Smooth muscle cell (in vitro differentiated cells): ENCODE measurements at regions not wholly inside any gene's neighbourhood (a gene's known extent, or its start where the extent isn't known, plus 50 kb on each side); places are given as distances from the start of the nearest gene placed in this dataset.

Experiments
- DNase-seq: peaks from one replicate; lab custom pipeline; 2025; ENCODE audit not compliant: unreplicated experiment; lab: John Stamatoyannopoulos, UW
- H2AFZ ChIP-seq: fragments of 200-600 bp; sonication (generic); 2 replicates; pipeline ENCODE4 v1.6.0; 2016; ENCODE audit warnings: antibody characterized with exemption, low read depth, mild to moderate bottlenecking
- H3F3A ChIP-seq: fragments of 200-600 bp; sonication (generic); 2 replicates; pipeline ENCODE4 v1.6.0; 2017; ENCODE audit warnings: antibody characterized with exemption, low read depth
- H3K27ac ChIP-seq: fragments of 200-600 bp; sonication (generic); 2 replicates; pipeline ENCODE4 v1.5.1; 2016; ENCODE audit warnings: low read depth, mild to moderate bottlenecking
- H3K27me3 ChIP-seq: fragments of 200-600 bp; sonication (generic); 2 replicates; pipeline ENCODE4 v1.6.1; 2016; ENCODE audit warnings: low read depth, mild to moderate bottlenecking
- H3K36me3 ChIP-seq: fragments of 200-600 bp; sonication (generic); 2 replicates; pipeline ENCODE4 v1.5.1; 2016; ENCODE audit warnings: low read depth
- H3K4me1 ChIP-seq: fragments of 200-600 bp; sonication (generic); 2 replicates; pipeline ENCODE4 v1.5.1; 2016; ENCODE audit warnings: low read depth
- H3K4me2 ChIP-seq: fragments of 200-600 bp; sonication (generic); 2 replicates; pipeline ENCODE4 v1.6.0; 2016; ENCODE audit warnings: mild to moderate bottlenecking
- H3K4me3 ChIP-seq: fragments of 200-600 bp; sonication (generic); 2 replicates; pipeline ENCODE4 v1.5.1; 2016; ENCODE audit warnings: mild to moderate bottlenecking
- H3K79me2 ChIP-seq: fragments of 200-600 bp; sonication (generic); 2 replicates; pipeline ENCODE4 v1.6.0; 2016; ENCODE audit warnings: low read depth, mild to moderate bottlenecking
- H3K9ac ChIP-seq: fragments of 200-600 bp; sonication (generic); 2 replicates; pipeline ENCODE4 v1.6.0; 2016; ENCODE audit warnings: low read depth
- H3K9me3 ChIP-seq: fragments of 200-600 bp; sonication (generic); replicated peaks from 2 replicates; pipeline ENCODE4 v1.5.1; 2016; ENCODE audit warnings: low read depth
- H4K20me1 ChIP-seq: fragments of 200-600 bp; sonication (generic); 2 replicates; pipeline ENCODE4 v1.6.0; 2016; ENCODE audit warnings: low read depth
- WGBS: methylation state at CpG from one replicate; pipeline ENCODE4 v1.1.7; 2016; ENCODE audit warnings: low lambda C conversion rate; 5-methylcytosine and 5-hydroxymethylcytosine counted together
- TF ChIP-seq, protein P1 (sequence below): fragments of 200-600 bp; sonication (generic); IDR thresholded peaks from 2 replicates; pipeline ENCODE4 v1.5.1; 2017; ENCODE audit warnings: borderline replicate concordance, mild to moderate bottlenecking, antibody characterized with exemption; ENCODE audit not compliant: insufficient read depth, poor library complexity, severe bottlenecking

DNA sequence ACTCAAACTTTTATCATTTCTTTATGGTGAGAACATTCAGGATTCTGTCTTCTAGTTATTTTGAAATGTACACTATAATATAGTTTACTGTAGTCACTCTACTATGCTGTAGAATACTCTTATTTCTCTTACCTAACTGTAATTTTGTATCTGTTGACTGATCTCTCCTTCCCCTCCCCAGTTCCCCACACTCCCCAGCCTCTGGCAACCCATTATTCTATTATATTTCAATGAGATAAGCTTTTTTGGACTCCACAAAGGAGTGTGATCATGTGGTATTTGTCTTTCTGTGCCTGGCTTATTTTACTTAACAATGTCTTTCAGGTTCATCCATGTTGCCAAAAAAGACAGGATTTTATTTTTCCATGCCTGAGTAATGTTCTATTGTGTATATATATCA is 71.4 kb upstream of the DYNC1I1 start:
- no peaks in the 10 kb centered on the region for H3K36me3 ChIP-seq
- no peak overlapping the region for H3K4me3 ChIP-seq
- no peak overlapping the region for H3K9ac ChIP-seq
- H3K9me3 ChIP-seq, result no peaks in the 10 kb centered on the region
- H3F3A ChIP-seq, result no peaks in the 10 kb centered on the region
- no peak overlapping the region for H3K4me2 ChIP-seq
- no peak overlapping the region for H3K27ac ChIP-seq
- H3K79me2 ChIP-seq, result no peaks in the 10 kb centered on the region
- H3K27me3 ChIP-seq, result peaks cover 36% of the 10 kb centered on the region
- TF ChIP-seq, protein P1, sequence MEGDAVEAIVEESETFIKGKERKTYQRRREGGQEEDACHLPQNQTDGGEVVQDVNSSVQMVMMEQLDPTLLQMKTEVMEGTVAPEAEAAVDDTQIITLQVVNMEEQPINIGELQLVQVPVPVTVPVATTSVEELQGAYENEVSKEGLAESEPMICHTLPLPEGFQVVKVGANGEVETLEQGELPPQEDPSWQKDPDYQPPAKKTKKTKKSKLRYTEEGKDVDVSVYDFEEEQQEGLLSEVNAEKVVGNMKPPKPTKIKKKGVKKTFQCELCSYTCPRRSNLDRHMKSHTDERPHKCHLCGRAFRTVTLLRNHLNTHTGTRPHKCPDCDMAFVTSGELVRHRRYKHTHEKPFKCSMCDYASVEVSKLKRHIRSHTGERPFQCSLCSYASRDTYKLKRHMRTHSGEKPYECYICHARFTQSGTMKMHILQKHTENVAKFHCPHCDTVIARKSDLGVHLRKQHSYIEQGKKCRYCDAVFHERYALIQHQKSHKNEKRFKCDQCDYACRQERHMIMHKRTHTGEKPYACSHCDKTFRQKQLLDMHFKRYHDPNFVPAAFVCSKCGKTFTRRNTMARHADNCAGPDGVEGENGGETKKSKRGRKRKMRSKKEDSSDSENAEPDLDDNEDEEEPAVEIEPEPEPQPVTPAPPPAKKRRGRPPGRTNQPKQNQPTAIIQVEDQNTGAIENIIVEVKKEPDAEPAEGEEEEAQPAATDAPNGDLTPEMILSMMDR, result no peak
- no peak for DNase-seq
- H3K4me1 ChIP-seq, result no peaks in the 10 kb centered on the region
- H2AFZ ChIP-seq, result no peak overlapping the region
- H4K20me1 ChIP-seq, result no peaks in the 10 kb centered on the region

DNA sequence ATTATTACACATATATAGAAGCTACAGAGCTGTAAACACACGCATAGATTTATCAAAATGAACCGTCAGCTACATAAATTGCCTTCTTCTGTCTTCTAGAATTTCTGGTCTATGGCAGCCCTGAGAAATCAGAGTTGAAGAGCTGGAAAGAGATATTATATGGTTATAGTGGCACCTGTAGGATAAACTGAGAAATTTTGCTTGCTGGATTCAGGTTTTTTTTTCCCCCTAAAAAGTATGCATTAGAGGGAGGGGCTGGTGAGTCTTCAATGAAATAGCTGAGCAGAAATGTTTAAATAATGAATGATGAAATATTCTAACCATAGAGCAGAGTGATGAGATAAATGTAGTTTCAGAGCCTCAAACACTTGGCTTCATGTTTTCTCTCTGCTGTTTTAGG is 78.0 kb upstream of the DYNC1I1 start:
- H3K4me3 ChIP-seq, result no peak overlapping the region
- H3K4me1 ChIP-seq, result no peaks in the 10 kb centered on the region
- no peak overlapping the region for H2AFZ ChIP-seq
- TF ChIP-seq, protein P1, result no peak
- no peaks in the 10 kb centered on the region for H3K79me2 ChIP-seq
- no peaks in the 10 kb centered on the region for H3F3A ChIP-seq
- H3K9me3 ChIP-seq, result no peaks in the 10 kb centered on the region
- no peak overlapping the region for H3K27ac ChIP-seq
- H4K20me1 ChIP-seq, result no peaks in the 10 kb centered on the region
- no peak for DNase-seq
- no peak overlapping the region for H3K4me2 ChIP-seq
- WGBS, result 79% methylated on average over 2 of the region's 2 CpGs
- peaks cover 27% of the 10 kb centered on the region for H3K27me3 ChIP-seq
- no peak overlapping the region for H3K9ac ChIP-seq
- H3K36me3 ChIP-seq, result no peaks in the 10 kb centered on the region

DNA sequence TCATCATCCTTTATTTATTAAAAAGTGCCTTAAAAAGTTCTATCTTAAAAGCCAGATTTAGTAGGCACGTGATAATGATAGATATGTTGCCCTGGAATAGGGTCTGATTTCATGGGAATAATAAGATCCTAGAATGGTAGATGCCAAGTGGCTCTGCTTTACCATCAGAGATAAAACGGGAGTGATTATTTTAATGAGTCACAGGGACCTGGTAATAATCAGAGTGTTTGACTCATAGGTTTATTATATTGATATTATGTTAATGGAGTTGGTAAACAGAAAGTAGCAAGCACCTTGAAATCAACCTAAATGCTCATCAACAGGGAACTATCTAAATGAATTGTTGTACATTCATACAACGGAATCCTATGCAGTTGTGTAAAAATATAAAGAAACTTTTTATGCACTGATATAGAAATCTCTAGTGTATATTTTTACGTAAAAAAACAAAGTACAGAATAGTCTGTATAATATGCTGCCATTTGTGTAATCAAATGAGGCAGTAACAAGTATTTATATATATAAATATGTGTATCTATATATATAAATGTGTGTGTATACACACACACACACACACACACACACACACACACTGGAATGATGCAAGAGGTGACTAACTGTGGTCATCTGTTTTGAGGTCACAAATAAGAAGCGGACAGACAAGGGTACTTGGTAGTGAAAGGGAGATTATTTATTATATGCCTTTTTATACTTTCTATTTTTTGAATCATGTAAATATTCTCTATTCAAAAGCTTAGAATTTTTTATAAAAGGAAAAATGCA is 78.6 kb upstream of the DYNC1I1 start:
- Histone ChIP-seq H3K9ac (no peak overlapping the region), H3K4me3 (no peak overlapping the region), H3F3A (no peaks in the 10 kb centered on the region), H3K4me2 (no peak overlapping the region), H3K36me3 (no peaks in the 10 kb centered on the region), H4K20me1 (no peaks in the 10 kb centered on the region), H3K79me2 (no peaks in the 10 kb centered on the region), H3K27me3 (peaks cover 27% of the 10 kb centered on the region), H3K4me1 (no peaks in the 10 kb centered on the region), H3K27ac (no peak overlapping the region), H2AFZ (no peak overlapping the region), H3K9me3 (no peaks in the 10 kb centered on the region)
- TF ChIP-seq, protein P1, result no peak
- DNase-seq, result no peak
- WGBS, result 68% methylated on average over 5 of the region's 5 CpGs

DNA sequence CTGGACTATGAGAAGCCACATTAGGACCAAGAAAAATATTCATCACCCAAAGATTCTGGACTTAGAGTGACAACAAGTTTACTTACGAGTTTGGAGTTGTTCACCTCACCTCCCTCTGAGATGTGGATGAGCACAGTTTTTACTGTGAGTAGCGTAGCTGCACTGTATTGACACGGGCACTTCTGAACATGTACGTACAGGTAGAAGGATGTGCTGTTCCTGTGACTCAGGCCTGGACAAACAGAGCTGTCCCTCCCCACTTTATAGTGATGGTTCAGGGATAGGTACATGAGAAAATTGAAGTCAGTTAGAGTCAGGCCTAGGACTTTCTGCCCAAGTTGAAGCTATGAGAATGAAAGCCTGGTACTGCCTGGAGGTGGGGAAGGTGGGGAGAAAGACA is 80.9 kb upstream of the DYNC1I1 start:
- Histone ChIP-seq H3K27me3 (peaks cover 9% of the 10 kb centered on the region), H3K4me3 (no peak overlapping the region), H3K4me1 (no peaks in the 10 kb centered on the region), H2AFZ (no peak overlapping the region), H3K9ac (no peak overlapping the region), H4K20me1 (no peaks in the 10 kb centered on the region), H3K36me3 (no peaks in the 10 kb centered on the region), H3K27ac (no peak overlapping the region), H3K79me2 (no peaks in the 10 kb centered on the region), H3K4me2 (no peak overlapping the region), H3F3A (no peaks in the 10 kb centered on the region), H3K9me3 (no peaks in the 10 kb centered on the region)
- WGBS, result 56% methylated on average over 4 of the region's 4 CpGs
- TF ChIP-seq, protein P1, result no peak
- no peak for DNase-seq
